ENCODE measurements at regions not wholly inside any gene's neighbourhood (a gene's known extent, or its start where the extent isn't known, plus 50 kb on each side); places are given as distances from the start of the nearest gene placed in this dataset.

GRCh38 chr9:38158628-38159027 is 89.6 kb upstream of the SHB start:
- DNase-seq (ENCODE audit: low spot score): peak; percentile 66
- H3K27ac ChIP-seq: no peak overlapping the region
- H3K4me3 ChIP-seq: no peak overlapping the region
- TF ChIP-seq CTCF (IDR thresholded peaks at IDR 0.05): no peak

GRCh38 chr9:38157711-38158110 is 88.7 kb upstream of the SHB start:
- DNase-seq (ENCODE audit: low spot score): no peak
- Histone ChIP-seq H3K27ac (no peak overlapping the region), H3K4me3 (no peak overlapping the region)
- TF ChIP-seq CTCF (IDR thresholded peaks at IDR 0.05): no peak

GRCh38 chr9:38154501-38155421 is 85.7 kb upstream of the SHB start:
- Histone ChIP-seq H3K27ac (no peak overlapping the region), H3K4me3 (no peak overlapping the region)
- no peak for TF ChIP-seq CTCF (IDR thresholded peaks at IDR 0.05)
- no peak for DNase-seq (ENCODE audit: low spot score)

- TF ChIP-seq CTCF (IDR thresholded peaks at IDR 0.05): no peak
- no peak for DNase-seq (ENCODE audit: low spot score)
- Histone ChIP-seq H3K4me3 (no peak overlapping the region), H3K27ac (no peak overlapping the region)
Observed at GRCh38 chr9:38153910-38154291, 84.9 kb upstream of the SHB start.

GRCh38 chr9:38153152-38153909 is 84.3 kb upstream of the SHB start:
- Histone ChIP-seq H3K27ac (no peak overlapping the region), H3K4me3 (no peak overlapping the region)
- no peak for TF ChIP-seq CTCF (IDR thresholded peaks at IDR 0.05)
- no peak for DNase-seq (ENCODE audit: low spot score)

- Histone ChIP-seq H3K27ac (no peak overlapping the region), H3K4me3 (no peak overlapping the region)
- TF ChIP-seq CTCF (IDR thresholded peaks at IDR 0.05): no peak
- no peak for DNase-seq (ENCODE audit: low spot score)
Observed at GRCh38 chr9:38149647-38150046, 80.6 kb upstream of the SHB start.

All from coronary artery (tissue), 2 donors.